DOHH2 (cell line): ENCODE measurements at regions not wholly inside any gene's neighbourhood (a gene's known extent, or its start where the extent isn't known, plus 50 kb on each side); places are given as distances from the start of the nearest gene placed in this dataset.
"Not testable (repeated sequence)": the region's sequence is repeated elsewhere in the genome, so short reads cannot be mapped to it uniquely, and the experiment has no call there.

Source experiments
- EZH2phosphoT487 ChIP-seq: fragments of 200-600 bp; sonication (generic); IDR thresholded peaks from 2 replicates; pipeline ENCODE4 v1.6.1; 2017; ENCODE audit warnings: borderline replicate concordance, mild to moderate bottlenecking, antibody characterized with exemption, low read length, moderate library complexity, mixed read lengths
- TF ChIP-seq, protein P1 (sequence below): fragments of 200-600 bp; sonication (generic); IDR thresholded peaks from one replicate; pipeline ENCODE4 v1.5.1; 2014; ENCODE audit warnings: antibody characterized with exemption, mild to moderate bottlenecking, low read depth, low read length; ENCODE audit not compliant: poor library complexity, severe bottlenecking

DNA sequence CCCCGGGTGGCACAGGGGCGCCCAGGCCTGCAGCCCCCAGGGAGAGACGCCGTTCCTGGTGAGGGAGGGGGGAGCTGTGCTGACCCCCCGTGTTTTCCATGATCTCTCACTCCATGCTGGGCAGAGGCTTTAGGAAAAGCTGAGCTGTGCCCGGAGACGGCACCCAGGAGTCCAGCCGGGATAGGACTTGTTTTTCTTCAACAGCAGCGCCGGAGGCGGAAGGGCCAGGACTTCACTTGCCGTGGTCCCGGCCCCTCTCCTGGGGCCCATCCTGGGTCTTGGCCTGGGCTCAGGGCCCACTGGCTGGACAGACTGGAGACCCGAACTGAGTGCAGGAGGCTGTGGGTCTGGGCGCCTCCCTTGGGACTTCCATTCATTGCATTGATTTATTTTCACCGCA, 176.8 kb upstream of the ZNF469 start:
- not testable (repeated sequence) for TF ChIP-seq EZH2phosphoT487
- TF ChIP-seq, protein P1, sequence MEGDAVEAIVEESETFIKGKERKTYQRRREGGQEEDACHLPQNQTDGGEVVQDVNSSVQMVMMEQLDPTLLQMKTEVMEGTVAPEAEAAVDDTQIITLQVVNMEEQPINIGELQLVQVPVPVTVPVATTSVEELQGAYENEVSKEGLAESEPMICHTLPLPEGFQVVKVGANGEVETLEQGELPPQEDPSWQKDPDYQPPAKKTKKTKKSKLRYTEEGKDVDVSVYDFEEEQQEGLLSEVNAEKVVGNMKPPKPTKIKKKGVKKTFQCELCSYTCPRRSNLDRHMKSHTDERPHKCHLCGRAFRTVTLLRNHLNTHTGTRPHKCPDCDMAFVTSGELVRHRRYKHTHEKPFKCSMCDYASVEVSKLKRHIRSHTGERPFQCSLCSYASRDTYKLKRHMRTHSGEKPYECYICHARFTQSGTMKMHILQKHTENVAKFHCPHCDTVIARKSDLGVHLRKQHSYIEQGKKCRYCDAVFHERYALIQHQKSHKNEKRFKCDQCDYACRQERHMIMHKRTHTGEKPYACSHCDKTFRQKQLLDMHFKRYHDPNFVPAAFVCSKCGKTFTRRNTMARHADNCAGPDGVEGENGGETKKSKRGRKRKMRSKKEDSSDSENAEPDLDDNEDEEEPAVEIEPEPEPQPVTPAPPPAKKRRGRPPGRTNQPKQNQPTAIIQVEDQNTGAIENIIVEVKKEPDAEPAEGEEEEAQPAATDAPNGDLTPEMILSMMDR: not testable (repeated sequence)
